OCI-LY3 (cell line): ENCODE measurements at regions not wholly inside any gene's neighbourhood (a gene's known extent, or its start where the extent isn't known, plus 50 kb on each side); places are given as distances from the start of the nearest gene placed in this dataset.
"Not testable (repeated sequence)": the region's sequence is repeated elsewhere in the genome, so short reads cannot be mapped to it uniquely, and the experiment has no call there.

Experiments used
- H2AFZ ChIP-seq: fragments of 200-600, 300-600 bp; shearing (Covaris generic); 2 replicates; pipeline ENCODE4 v1.6.0; 2014; ENCODE audit warnings: antibody characterized with exemption, low read depth, low read length
- H3K27ac ChIP-seq: fragments of 200-600, 300-600 bp; sonication (generic); 2 replicates; pipeline ENCODE4 v1.5.1; 2014; ENCODE audit warnings: mild to moderate bottlenecking, low read length, moderate library complexity, mixed read lengths
- H3K27me3 ChIP-seq: fragments of 200-600, 300-600 bp; sonication (generic); 2 replicates; pipeline ENCODE4 v1.6.1; 2014; ENCODE audit warnings: low read depth, low read length, mixed read lengths
- H3K36me3 ChIP-seq: fragments of 200-600, 300-600 bp; sonication (generic); replicated peaks from 2 replicates; pipeline ENCODE3; 2014; ENCODE audit warnings: low read depth, low read length, mixed read lengths
- H3K4me1 ChIP-seq: fragments of 300-600, 200-600 bp; sonication (generic); 2 replicates; pipeline ENCODE4 v1.6.1; 2014; ENCODE audit warnings: low read length, mixed read lengths
- H3K4me2 ChIP-seq: fragments of 200-600, 300-600 bp; sonication (generic); 2 replicates; pipeline ENCODE4 v1.6.1; 2014; ENCODE audit warnings: low read length, mixed read lengths
- H3K4me3 ChIP-seq: fragments of 300-600, 200-600 bp; sonication (generic); 2 replicates; pipeline ENCODE4 v1.5.1; 2014; ENCODE audit warnings: antibody characterized with exemption, mild to moderate bottlenecking, low read length, moderate library complexity
- H3K79me2 ChIP-seq: fragments of 300-600, 200-600 bp; shearing (Covaris generic); 2 replicates; pipeline ENCODE4 v1.6.1; 2014; ENCODE audit warnings: mild to moderate bottlenecking, low read length, mixed read lengths
- H3K9ac ChIP-seq: fragments of 300-600, 200-600 bp; shearing (Covaris generic); 2 replicates; pipeline ENCODE4 v1.6.0; 2014; ENCODE audit warnings: mild to moderate bottlenecking, low read length, moderate library complexity
- H3K9me3 ChIP-seq: fragments of 200-600, 300-600 bp; shearing (Covaris generic); 2 replicates; pipeline ENCODE4 v1.6.1; 2014; ENCODE audit warnings: low read length, mixed read lengths; ENCODE audit not compliant: insufficient read depth
- H4K20me1 ChIP-seq: fragments of 200-600, 300-600 bp; sonication (generic); 2 replicates; pipeline ENCODE4 v1.6.1; 2016; ENCODE audit warnings: low read length, mixed read lengths; ENCODE audit not compliant: insufficient read depth
- EZH2phosphoT487 ChIP-seq: fragments of 200-600 bp; shearing (Covaris generic); IDR thresholded peaks from 2 replicates; pipeline ENCODE4 v1.6.1; 2018; ENCODE audit warnings: antibody characterized with exemption, mixed run types, low read depth
- TF ChIP-seq, protein P1 (sequence below): fragments of 200-600, 300-600 bp; sonication (generic); IDR thresholded peaks from 2 replicates; pipeline ENCODE4 v1.5.1; 2014; ENCODE audit warnings: antibody characterized with exemption, low read length, low read depth

DNA sequence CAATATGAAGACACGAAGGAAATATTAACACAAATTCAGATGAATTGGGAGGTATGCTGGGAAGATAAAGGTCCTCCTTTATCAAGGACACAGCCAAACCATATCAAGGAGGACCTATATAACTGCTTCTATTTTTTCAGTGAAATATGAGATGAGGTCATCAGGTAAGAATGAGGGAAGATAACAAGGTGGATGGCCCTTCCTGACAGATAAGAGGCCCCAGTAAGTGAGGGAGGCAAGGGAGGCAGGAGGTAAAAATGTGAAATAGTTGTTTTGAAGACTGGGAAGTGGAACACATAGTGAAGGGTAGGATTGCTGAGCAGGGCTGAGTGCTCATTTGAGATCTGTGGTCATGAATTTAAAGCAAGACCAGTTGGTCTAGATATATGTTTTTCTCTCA lies 60.0 kb upstream of the FOXE1 start:
- no peak overlapping the region for H3K4me3 ChIP-seq
- H3K9me3 ChIP-seq, result no peaks in the 10 kb centered on the region
- peaks cover 28% of the 10 kb centered on the region; the same call in 1 of the 2 replicates for H3K27me3 ChIP-seq
- no peak overlapping the region for H2AFZ ChIP-seq
- no peaks in the 10 kb centered on the region for H3K36me3 ChIP-seq
- TF ChIP-seq EZH2phosphoT487, result no peak
- TF ChIP-seq, protein P1, sequence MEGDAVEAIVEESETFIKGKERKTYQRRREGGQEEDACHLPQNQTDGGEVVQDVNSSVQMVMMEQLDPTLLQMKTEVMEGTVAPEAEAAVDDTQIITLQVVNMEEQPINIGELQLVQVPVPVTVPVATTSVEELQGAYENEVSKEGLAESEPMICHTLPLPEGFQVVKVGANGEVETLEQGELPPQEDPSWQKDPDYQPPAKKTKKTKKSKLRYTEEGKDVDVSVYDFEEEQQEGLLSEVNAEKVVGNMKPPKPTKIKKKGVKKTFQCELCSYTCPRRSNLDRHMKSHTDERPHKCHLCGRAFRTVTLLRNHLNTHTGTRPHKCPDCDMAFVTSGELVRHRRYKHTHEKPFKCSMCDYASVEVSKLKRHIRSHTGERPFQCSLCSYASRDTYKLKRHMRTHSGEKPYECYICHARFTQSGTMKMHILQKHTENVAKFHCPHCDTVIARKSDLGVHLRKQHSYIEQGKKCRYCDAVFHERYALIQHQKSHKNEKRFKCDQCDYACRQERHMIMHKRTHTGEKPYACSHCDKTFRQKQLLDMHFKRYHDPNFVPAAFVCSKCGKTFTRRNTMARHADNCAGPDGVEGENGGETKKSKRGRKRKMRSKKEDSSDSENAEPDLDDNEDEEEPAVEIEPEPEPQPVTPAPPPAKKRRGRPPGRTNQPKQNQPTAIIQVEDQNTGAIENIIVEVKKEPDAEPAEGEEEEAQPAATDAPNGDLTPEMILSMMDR, result no peak
- no peak overlapping the region for H3K9ac ChIP-seq
- no peaks in the 10 kb centered on the region for H4K20me1 ChIP-seq
- no peak overlapping the region for H3K27ac ChIP-seq
- no peaks in the 10 kb centered on the region for H3K79me2 ChIP-seq
- H3K4me1 ChIP-seq, result no peaks in the 10 kb centered on the region
- H3K4me2 ChIP-seq, result no peak overlapping the region

DNA sequence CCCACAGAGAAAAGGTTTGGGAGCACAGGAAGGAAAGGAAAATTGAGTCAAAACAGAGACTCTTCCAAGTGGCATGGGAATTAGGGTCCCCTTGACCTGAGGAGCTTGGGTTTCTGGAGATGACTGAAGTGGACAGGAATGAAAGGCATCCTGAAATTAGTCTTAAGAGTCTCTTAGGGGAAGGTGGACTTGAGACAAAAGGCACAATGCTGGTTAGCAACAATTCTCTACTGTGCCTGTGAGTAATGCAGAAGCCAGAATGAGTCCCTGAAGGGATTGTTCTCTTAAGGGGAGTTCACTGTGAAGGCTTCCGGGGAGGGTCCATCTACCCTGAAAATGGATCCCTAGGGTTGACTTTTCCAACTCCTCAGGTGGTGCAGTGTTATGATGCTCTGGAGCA lies 58.4 kb upstream of the FOXE1 start:
- TF ChIP-seq EZH2phosphoT487, result no peak
- TF ChIP-seq, protein P1, result no peak
- H3K79me2 ChIP-seq, result no peaks in the 10 kb centered on the region
- H2AFZ ChIP-seq, result no peak overlapping the region
- no peak overlapping the region for H3K4me3 ChIP-seq
- no peaks in the 10 kb centered on the region for H3K4me1 ChIP-seq
- no peak overlapping the region for H3K27ac ChIP-seq
- no peak overlapping the region for H3K4me2 ChIP-seq
- H3K27me3 ChIP-seq, result peaks cover 20% of the 10 kb centered on the region; the same call in 1 of the 2 replicates
- no peaks in the 10 kb centered on the region for H3K9me3 ChIP-seq
- no peak overlapping the region for H3K9ac ChIP-seq
- no peaks in the 10 kb centered on the region for H3K36me3 ChIP-seq
- no peaks in the 10 kb centered on the region for H4K20me1 ChIP-seq

DNA sequence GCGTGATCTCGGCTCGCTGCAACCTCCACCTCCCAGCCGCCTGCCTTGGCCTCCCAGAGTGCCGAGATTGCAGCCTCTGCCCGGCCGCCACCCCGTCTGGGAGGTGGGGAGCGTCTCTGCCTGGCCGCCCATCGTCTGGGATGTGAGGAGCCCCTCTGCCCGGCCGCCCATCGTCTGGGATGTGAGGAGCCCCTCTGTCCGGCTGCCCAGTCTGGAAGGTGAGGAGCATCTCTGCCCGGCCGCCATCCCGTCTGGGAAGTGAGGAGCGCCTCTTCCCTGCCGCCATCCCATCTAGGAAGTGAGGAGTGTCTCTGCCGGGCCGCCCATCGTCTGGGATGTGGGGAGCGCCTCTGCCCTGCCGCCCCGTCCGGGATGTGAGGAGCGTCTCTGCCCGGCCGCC lies 56.9 kb upstream of the FOXE1 start:
- H3K27ac ChIP-seq, H2AFZ ChIP-seq, H3K79me2 ChIP-seq, H3K4me3 ChIP-seq, H4K20me1 ChIP-seq, H3K9me3 ChIP-seq, H3K4me1 ChIP-seq, H3K36me3 ChIP-seq, H3K9ac ChIP-seq, H3K4me2 ChIP-seq: not testable (repeated sequence)
- peaks cover 16% of the 10 kb centered on the region; the same call in 1 of the 2 replicates for H3K27me3 ChIP-seq

DNA sequence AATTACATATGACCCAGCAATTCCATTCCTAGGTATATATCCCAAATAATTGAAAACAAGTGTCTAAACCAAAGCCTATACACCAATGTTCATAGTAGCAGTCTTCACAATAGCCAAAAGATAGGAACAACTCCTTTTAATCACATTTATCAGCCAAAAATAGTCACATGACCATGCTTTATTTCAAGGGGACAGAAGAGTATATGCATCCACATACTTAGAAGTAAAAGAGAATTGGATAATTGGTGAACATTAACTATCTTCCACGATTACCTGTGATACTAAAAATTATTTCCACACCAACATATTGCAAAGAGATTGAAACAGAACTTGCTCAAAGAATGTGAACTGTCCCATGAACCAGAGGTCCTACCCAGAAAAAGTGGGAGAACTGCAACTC lies 51.8 kb upstream of the FOXE1 start:
- Histone ChIP-seq H2AFZ (no peak overlapping the region), H3K9ac (no peak overlapping the region), H4K20me1 (no peaks in the 10 kb centered on the region), H3K79me2 (no peaks in the 10 kb centered on the region), H3K27ac (no peak overlapping the region), H3K4me2 (no peak overlapping the region), H3K4me3 (no peak overlapping the region), H3K36me3 (no peaks in the 10 kb centered on the region), H3K9me3 (no peaks in the 10 kb centered on the region), H3K4me1 (peaks cover 5% of the 10 kb centered on the region), H3K27me3 (peaks cover 5% of the 10 kb centered on the region; the same call in 1 of the 2 replicates)
- TF ChIP-seq EZH2phosphoT487, result no peak
- TF ChIP-seq, protein P1, result no peak

DNA sequence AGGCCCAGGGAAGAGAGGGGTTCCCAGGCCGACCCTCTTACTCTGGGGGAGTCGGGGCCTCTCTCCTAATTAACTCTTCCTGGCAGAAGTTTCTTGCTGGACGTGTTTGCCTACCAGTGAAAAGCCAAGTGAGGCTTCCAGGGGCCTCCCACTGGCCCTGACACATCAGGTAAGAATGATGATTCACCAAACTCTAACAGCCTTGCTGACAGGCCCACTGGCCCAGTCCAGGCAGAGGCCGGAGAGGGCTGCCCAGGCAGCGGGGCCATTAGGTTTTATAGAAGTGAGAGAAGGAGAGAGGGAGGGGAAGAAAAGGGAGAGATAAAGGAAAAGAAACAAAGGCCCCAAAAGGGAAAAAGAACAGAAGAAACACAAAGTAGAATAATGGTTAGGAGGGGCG lies 50.8 kb upstream of the FOXE1 start:
- H3K27ac ChIP-seq, result no peak overlapping the region
- H3K4me3 ChIP-seq, result no peak overlapping the region
- no peak overlapping the region for H3K9ac ChIP-seq
- H3K9me3 ChIP-seq, result no peaks in the 10 kb centered on the region
- H3K4me2 ChIP-seq, result no peak overlapping the region
- H3K4me1 ChIP-seq, result peaks cover 5% of the 10 kb centered on the region
- H3K27me3 ChIP-seq, result peaks cover 11% of the 10 kb centered on the region
- H2AFZ ChIP-seq, result no peak overlapping the region
- TF ChIP-seq, protein P1, result no peak
- TF ChIP-seq EZH2phosphoT487, result no peak
- H3K36me3 ChIP-seq, result no peaks in the 10 kb centered on the region
- H4K20me1 ChIP-seq, result no peaks in the 10 kb centered on the region
- no peaks in the 10 kb centered on the region for H3K79me2 ChIP-seq
